Endodermal cell (in vitro differentiated cells): ENCODE measurements at regions not wholly inside any gene's neighbourhood (a gene's known extent, or its start where the extent isn't known, plus 50 kb on each side); places are given as distances from the start of the nearest gene placed in this dataset.
A peak's percentile ranks its signal among the peaks of the same experiment; 100 is the strongest.

Source experiments
- DNase-seq: peaks from one replicate; pipeline ENCODE4 v3.0.0-alpha.2; 2017
- H3K27ac ChIP-seq: 2 replicates; pipeline ENCODE4 v1.5.1; 2013; ENCODE audit warnings: mild to moderate bottlenecking, low read depth, low read length, moderate library complexity
- H3K27me3 ChIP-seq: 2 replicates; pipeline ENCODE4 v1.6.1; 2013; ENCODE audit warnings: mild to moderate bottlenecking, low read length, moderate library complexity; ENCODE audit not compliant: insufficient read depth, control insufficient read depth, poor library complexity, severe bottlenecking
- H3K36me3 ChIP-seq: 2 replicates; pipeline ENCODE4 v1.7.0; 2013; ENCODE audit warnings: mild to moderate bottlenecking, low read length, moderate library complexity; ENCODE audit not compliant: control insufficient read depth, insufficient read depth
- H3K4me1 ChIP-seq: one replicate; pipeline ENCODE4 v1.7.0; 2013; ENCODE audit warnings: low read length; ENCODE audit not compliant: control insufficient read depth, insufficient read depth
- H3K4me3 ChIP-seq: 2 replicates; pipeline ENCODE4 v1.5.1; 2013; ENCODE audit warnings: mild to moderate bottlenecking, low read length, moderate library complexity
- H3K9ac ChIP-seq: 2 replicates; pipeline ENCODE4 v1.6.1; 2013; ENCODE audit warnings: mild to moderate bottlenecking, low read length, moderate library complexity; ENCODE audit not compliant: poor library complexity, severe bottlenecking; ENCODE audit errors: extremely low read depth
- H3K9me3 ChIP-seq: 2 replicates; pipeline ENCODE4 v1.6.1; 2013; ENCODE audit warnings: mild to moderate bottlenecking, low read length, moderate library complexity; ENCODE audit not compliant: control insufficient read depth
- H3K27ac Mint-ChIP-seq: 2 replicates; pipeline ENCODE4 v1.8.0; 2020; ENCODE audit warnings: mixed read lengths
- H3K27me3 Mint-ChIP-seq: 2 replicates; pipeline ENCODE4 v1.8.0; 2021; ENCODE audit warnings: mild to moderate bottlenecking, mixed read lengths; ENCODE audit not compliant: insufficient read depth
- H3K36me3 Mint-ChIP-seq: 2 replicates; pipeline ENCODE4 v1.8.0; 2020; ENCODE audit warnings: low read depth, mixed read lengths
- H3K4me1 Mint-ChIP-seq: 2 replicates; pipeline ENCODE4 v1.8.0; 2020; ENCODE audit warnings: mixed read lengths
- H3K4me3 Mint-ChIP-seq: 2 replicates; pipeline ENCODE4 v1.8.0; 2020; ENCODE audit warnings: mild to moderate bottlenecking, moderate library complexity, mixed read lengths
- H3K9me3 Mint-ChIP-seq: 2 replicates; pipeline ENCODE4 v1.8.0; 2020; ENCODE audit warnings: mild to moderate bottlenecking, mixed read lengths
- CTCF ChIP-seq: fragments of 200-600 bp; sonication (generic); conservative IDR thresholded peaks from 2 replicates; pipeline ENCODE4 v1.5.0; 2021; ENCODE audit warnings: antibody characterized with exemption, mild to moderate bottlenecking
- WGBS, 2 experiments: methylation state at CpG; one replicate each; pipeline versions ENCODE4 v1.1.5 to v1.1.7; 2013; ENCODE audit warnings: missing lambda C conversion rate in 2 of 2, mixed read lengths in 1 of 2; ENCODE audit not compliant: insufficient coverage in 1 of 2, insufficient read length in 1 of 2; 5-methylcytosine and 5-hydroxymethylcytosine counted together

DNA sequence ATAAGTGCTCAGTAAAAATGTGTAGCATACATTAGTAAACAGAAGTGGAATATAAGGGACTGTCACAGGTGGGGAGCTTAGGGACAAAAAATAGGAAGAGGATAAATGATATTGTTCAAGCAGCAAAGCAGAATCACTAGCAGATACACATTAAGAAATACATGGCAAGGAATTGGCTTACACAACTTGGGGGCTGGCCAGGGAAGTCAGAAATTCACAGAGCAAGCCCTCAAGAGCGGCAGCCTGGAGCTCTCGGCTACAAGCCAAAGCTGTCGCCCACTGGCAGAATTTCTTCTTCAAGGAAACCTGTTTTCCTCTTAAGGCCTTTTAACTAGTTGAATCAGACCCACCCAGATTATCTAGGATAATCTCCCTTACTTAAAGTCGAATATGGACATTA, 73.0 kb upstream of the SMIM23 start:
- Histone ChIP-seq H3K9me3 (peaks cover 8% of the 10 kb centered on the region), H3K36me3 (no peaks in the 10 kb centered on the region), H3K27ac (no peak overlapping the region), H3K9ac (no peak overlapping the region), H3K4me1 (no peaks in the 10 kb centered on the region), H3K27me3 (no peaks in the 10 kb centered on the region), H3K4me3 (no peak overlapping the region)
- Mint-ChIP-seq H3K4me3 (no peak overlapping the region), H3K4me1 (peaks cover 1% of the 10 kb centered on the region), H3K27me3 (peaks cover 2% of the 10 kb centered on the region), H3K36me3 (no peaks in the 10 kb centered on the region), H3K9me3 (peaks cover 3% of the 10 kb centered on the region), H3K27ac (no peak overlapping the region)
- TF ChIP-seq CTCF: no peak
- 62 to 82% methylated on average over 3 to 4 of the region's 4 CpGs for WGBS, 2 experiments
- DNase-seq: no peak

DNA sequence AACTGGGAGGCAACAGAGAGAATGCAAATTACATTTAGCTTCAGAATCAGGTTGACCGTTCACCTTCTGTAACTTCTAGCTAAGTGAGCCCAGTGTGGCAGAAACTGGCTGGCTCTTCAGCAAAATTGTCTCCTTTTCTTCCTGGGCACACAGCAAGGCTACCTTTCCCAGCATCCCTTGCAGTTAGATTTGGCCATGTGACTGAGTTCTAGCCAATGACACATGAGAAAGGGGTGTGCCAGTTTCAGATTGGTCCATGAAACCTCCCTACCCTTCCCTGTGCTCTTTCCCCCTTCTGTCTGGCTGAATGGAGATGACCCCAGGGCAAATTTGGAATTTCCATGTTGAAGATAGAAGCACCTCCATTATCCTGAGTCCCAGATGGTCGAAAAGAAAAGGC, 72.5 kb upstream of the SMIM23 start:
- H3K4me3 Mint-ChIP-seq: no peak overlapping the region
- Histone ChIP-seq H3K27ac (no peak overlapping the region), H3K9me3 (peaks cover 8% of the 10 kb centered on the region), H3K27me3 (no peaks in the 10 kb centered on the region), H3K4me3 (no peak overlapping the region), H3K4me1 (no peaks in the 10 kb centered on the region), H3K36me3 (no peaks in the 10 kb centered on the region), H3K9ac (no peak overlapping the region)
- no peak overlapping the region for H3K27ac Mint-ChIP-seq
- no peak for TF ChIP-seq CTCF
- no peaks in the 10 kb centered on the region for H3K36me3 Mint-ChIP-seq
- H3K4me1 Mint-ChIP-seq: peaks cover 1% of the 10 kb centered on the region
- peak; percentile 8 for DNase-seq
- peaks cover 2% of the 10 kb centered on the region for H3K27me3 Mint-ChIP-seq
- WGBS, 2 experiments: 87 to 92% methylated on average over 2 of the region's 2 CpGs
- H3K9me3 Mint-ChIP-seq: peaks cover 3% of the 10 kb centered on the region

DNA sequence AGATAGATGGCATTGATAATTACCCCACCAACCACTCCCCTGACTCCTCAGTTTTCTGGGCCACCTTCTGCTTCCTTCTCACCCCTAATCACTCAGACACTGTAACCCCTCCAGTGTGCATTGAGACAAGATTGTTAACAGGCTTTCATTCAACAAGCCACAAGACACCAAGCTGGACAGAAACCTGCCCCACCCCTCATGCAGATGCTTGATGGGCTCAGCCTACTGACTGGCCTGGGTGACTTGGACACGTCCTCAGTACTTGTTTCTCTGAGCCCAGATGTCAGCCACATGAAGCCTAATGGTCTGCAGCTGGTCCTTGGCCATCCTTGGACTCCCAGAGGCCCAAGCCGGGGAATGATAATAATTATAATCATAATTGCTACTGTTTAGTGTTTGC, 71.4 kb upstream of the SMIM23 start:
- DNase-seq: peak; percentile 23
- Histone ChIP-seq H3K9me3 (peaks cover 8% of the 10 kb centered on the region), H3K36me3 (no peaks in the 10 kb centered on the region), H3K4me3 (no peak overlapping the region), H3K9ac (no peak overlapping the region), H3K27ac (no peak overlapping the region), H3K4me1 (no peaks in the 10 kb centered on the region), H3K27me3 (no peaks in the 10 kb centered on the region)
- H3K9me3 Mint-ChIP-seq: peaks cover 3% of the 10 kb centered on the region
- WGBS, 2 experiments: 90% methylated on average over 2 of the region's 2 CpGs; no CpG with 5 or more reads in 1 of the 2 experiments
- H3K36me3 Mint-ChIP-seq: no peaks in the 10 kb centered on the region
- H3K4me3 Mint-ChIP-seq: no peak overlapping the region
- H3K27ac Mint-ChIP-seq: no peak overlapping the region
- peaks cover 1% of the 10 kb centered on the region for H3K4me1 Mint-ChIP-seq
- no peak for TF ChIP-seq CTCF
- H3K27me3 Mint-ChIP-seq: peaks cover 4% of the 10 kb centered on the region
